ENCODE measurements at regions not wholly inside any gene's neighbourhood (a gene's known extent, or its start where the extent isn't known, plus 50 kb on each side); places are given as distances from the start of the nearest gene placed in this dataset.

DNA sequence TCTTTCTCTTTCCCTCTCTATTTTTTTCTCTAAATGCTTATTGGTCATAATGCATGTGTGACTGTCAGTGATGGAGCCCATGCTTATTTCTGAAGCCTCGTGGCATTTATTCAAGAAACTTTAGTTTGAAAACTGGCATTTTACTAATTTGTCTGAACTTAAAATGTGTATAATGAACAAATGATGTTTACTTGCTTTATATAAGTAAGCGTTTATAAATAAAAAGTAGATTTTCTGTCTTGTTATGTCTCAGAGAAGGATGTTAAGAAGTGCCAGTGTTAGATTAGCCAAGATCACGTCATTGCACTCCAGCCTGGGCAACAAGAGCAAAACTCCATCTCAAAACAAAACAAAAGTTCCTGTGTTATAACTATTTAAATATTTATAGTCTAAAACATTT is 1568.1 kb downstream of the EFNB2 start:
- TF ChIP-seq POLR2A (IDR thresholded peaks at IDR 0.05; ENCODE audit: low read depth, low read length): no peak
- no peak for TF ChIP-seq POLR2AphosphoS5 (IDR thresholded peaks at IDR 0.05; ENCODE audit: low read depth, low read length)
- TF ChIP-seq TAF1 (IDR thresholded peaks at IDR 0.05; ENCODE audit: borderline replicate concordance, low read depth, low read length): no peak

All from GM12892 (cell line).